Activated naive CD4-positive, alpha-beta T cell treated with anti-CD3 and anti-CD28 coated beads, Interleukin-2, amount 10 ng/mL, durations not matched to agents 7 days and 5 days (primary cell): ENCODE measurements at regions not wholly inside any gene's neighbourhood (a gene's known extent, or its start where the extent isn't known, plus 50 kb on each side); places are given as distances from the start of the nearest gene placed in this dataset.
"Not testable (repeated sequence)": the region's sequence is repeated elsewhere in the genome, so short reads cannot be mapped to it uniquely, and the experiment has no call there.

Experiments used
- CTCF ChIA-PET: fragments of 350-600 bp; sonication (Branson Sonifier 250); formaldehyde crosslinking; loops from one replicate; lab custom pipeline; 2021; ENCODE audit warnings: antibody characterized with exemption; lab: Charles Lee
- DNase-seq: peaks from one replicate; pipeline ENCODE4 v3.0.0-alpha.2; 2020
- H3K27ac Mint-ChIP-seq: one replicate; pipeline ENCODE4 v1.8.0; 2021; ENCODE audit warnings: mild to moderate bottlenecking, moderate library complexity, mixed read lengths
- H3K27me3 Mint-ChIP-seq: one replicate; pipeline ENCODE4 v1.8.0; 2021; ENCODE audit warnings: mild to moderate bottlenecking, mixed read lengths
- H3K36me3 Mint-ChIP-seq: one replicate; pipeline ENCODE4 v1.8.0; 2021; ENCODE audit warnings: mixed read lengths
- H3K4me1 Mint-ChIP-seq: one replicate; pipeline ENCODE4 v1.8.0; 2021; ENCODE audit warnings: mixed read lengths
- H3K4me3 Mint-ChIP-seq: one replicate; pipeline ENCODE4 v1.8.0; 2021; ENCODE audit warnings: mild to moderate bottlenecking, moderate library complexity, mixed read lengths
- H3K9me3 Mint-ChIP-seq: one replicate; pipeline ENCODE4 v1.8.0; 2021; ENCODE audit warnings: mixed read lengths

GRCh38 chr11:97743205-97743742 lies 1277.5 kb upstream of the CNTN5 start:
- Mint-ChIP-seq H3K9me3 (peaks cover 16% of the 10 kb centered on the region), H3K27me3 (no peaks in the 10 kb centered on the region), H3K4me3 (no peak overlapping the region), H3K27ac (no peak overlapping the region), H3K36me3 (no peaks in the 10 kb centered on the region), H3K4me1 (no peaks in the 10 kb centered on the region)
- DNase-seq = no peak
- CTCF ChIA-PET = no interaction called here

DNA sequence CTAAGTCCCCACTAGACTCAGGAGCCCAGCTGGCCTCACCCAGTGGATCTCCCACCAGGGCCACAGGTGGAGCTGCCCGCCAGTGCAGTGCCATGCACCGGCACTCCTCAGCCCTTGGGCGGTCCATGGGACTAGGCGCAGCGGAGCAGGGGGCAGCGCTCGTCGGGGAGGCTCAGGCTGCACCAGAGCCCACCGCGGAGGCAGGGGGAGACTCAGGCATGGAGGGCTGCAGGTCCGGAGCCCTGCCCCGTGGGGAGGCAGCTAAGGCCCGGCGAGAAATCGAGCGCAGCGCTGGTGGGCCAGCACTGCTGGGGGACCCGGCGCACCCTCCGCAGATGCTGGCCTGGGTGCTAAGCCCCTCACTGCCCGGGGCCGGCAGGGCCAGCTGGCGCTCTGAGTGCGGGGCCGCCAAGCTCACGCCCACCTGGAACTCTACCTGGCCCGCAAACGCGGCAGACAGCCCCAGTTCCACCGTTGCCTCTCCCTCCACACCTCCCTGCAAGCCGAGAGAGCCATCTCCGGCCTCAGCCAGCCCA lies 1275.2 kb upstream of the CNTN5 start:
- CTCF ChIA-PET = no interaction called here
- Mint-ChIP-seq H3K4me1 (no peaks in the 10 kb centered on the region), H3K27me3 (no peaks in the 10 kb centered on the region), H3K9me3 (peaks cover 9% of the 10 kb centered on the region), H3K36me3 (no peaks in the 10 kb centered on the region), H3K27ac (no peak overlapping the region), H3K4me3 (no peak overlapping the region)
- DNase-seq = no peak

DNA sequence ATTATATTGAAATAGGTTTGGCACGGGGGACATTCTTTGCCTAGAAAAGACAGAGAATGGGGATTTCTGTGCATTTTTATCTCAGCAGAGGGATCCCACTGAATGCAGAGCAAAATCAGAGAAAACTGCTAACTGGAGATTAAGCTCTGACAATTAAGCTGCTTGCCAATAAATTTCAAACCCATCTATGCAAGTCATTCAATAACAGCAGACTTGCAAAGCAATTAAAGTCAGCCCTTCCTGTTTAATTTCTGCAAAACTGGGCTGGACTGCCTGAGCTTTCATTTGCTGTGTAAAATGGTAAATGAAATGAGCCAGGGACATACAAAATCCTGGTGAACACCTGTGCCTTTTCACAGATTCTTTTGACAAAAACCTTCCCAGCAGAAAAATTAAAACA lies 1273.9 kb upstream of the CNTN5 start:
- CTCF ChIA-PET = no interaction called here
- Mint-ChIP-seq H3K4me1 (no peaks in the 10 kb centered on the region), H3K36me3 (no peaks in the 10 kb centered on the region), H3K27me3 (no peaks in the 10 kb centered on the region), H3K4me3 (no peak overlapping the region), H3K27ac (no peak overlapping the region), H3K9me3 (peaks cover 8% of the 10 kb centered on the region)
- DNase-seq = no peak

GRCh38 chr11:97751405-97751804 lies 1269.3 kb upstream of the CNTN5 start:
- Mint-ChIP-seq H3K27me3 (no peaks in the 10 kb centered on the region), H3K4me3 (no peak overlapping the region), H3K4me1 (no peaks in the 10 kb centered on the region), H3K9me3 (peaks cover 4% of the 10 kb centered on the region), H3K36me3 (no peaks in the 10 kb centered on the region), H3K27ac (no peak overlapping the region)
- CTCF ChIA-PET = no interaction called here
- DNase-seq = no peak

DNA sequence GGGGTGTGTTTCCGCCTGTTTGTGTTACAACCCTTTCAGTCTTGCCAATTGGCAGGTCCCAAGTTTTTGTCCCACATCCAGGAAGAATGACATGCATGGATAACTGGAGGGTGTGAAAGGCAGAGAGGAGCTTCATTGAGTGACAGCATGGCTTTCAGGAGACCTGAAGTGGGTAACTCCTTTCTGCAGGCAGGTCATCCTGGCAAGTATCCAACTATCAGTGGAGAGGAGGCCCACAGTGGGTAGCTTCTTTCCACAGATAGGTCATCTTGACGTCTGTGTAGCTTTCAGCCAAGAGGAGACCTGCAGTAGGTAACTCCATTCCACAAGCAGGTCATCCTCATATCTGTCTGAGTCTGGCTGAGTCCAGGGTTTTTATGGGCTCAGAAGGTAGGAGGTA lies 1268.8 kb upstream of the CNTN5 start:
- H3K4me3 Mint-ChIP-seq = no peak overlapping the region

DNA sequence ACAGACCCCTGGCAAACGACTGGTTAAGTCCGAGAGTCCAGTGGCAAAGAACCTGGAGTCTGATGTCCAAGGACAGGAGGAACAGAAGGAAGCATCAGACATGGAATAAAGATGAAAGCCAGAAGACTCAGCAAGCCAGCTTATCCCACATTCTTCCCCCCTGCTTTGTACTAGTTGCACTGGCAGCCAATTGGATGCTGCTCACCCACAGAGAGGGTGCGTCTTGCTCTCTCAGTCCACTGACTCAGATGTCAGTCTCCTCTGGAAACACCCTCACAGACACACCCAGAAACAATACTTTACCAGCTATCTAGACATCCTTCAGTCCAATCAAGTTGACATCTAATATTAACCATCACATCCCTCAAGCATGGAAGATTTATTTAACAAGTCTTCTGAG lies 1265.8 kb upstream of the CNTN5 start:
- peaks cover 4% of the 10 kb centered on the region for H3K9me3 Mint-ChIP-seq
- no peaks in the 10 kb centered on the region for H3K27me3 Mint-ChIP-seq
- CTCF ChIA-PET = no interaction called here
- no peaks in the 10 kb centered on the region for H3K4me1 Mint-ChIP-seq
- H3K4me3 Mint-ChIP-seq = no peak overlapping the region
- H3K27ac Mint-ChIP-seq = no peak overlapping the region
- H3K36me3 Mint-ChIP-seq = no peaks in the 10 kb centered on the region
- no peak for DNase-seq

More for the DNA sequence above, 1268.8 kb upstream of the CNTN5 start:
- no peaks in the 10 kb centered on the region for H3K27me3 Mint-ChIP-seq
- peaks cover 4% of the 10 kb centered on the region for H3K9me3 Mint-ChIP-seq
- CTCF ChIA-PET = no interaction called here
- DNase-seq = no peak
- no peaks in the 10 kb centered on the region for H3K4me1 Mint-ChIP-seq
- H3K36me3 Mint-ChIP-seq = no peaks in the 10 kb centered on the region
- H3K27ac Mint-ChIP-seq = no peak overlapping the region

- Mint-ChIP-seq H3K4me3 (no peak overlapping the region), H3K36me3 (no peaks in the 10 kb centered on the region), H3K4me1 (no peaks in the 10 kb centered on the region), H3K27ac (no peak overlapping the region), H3K27me3 (no peaks in the 10 kb centered on the region), H3K9me3 (peaks cover 6% of the 10 kb centered on the region)
- no peak for DNase-seq
- CTCF ChIA-PET = interaction anchor here (0.6 kb wide), 1 partner anchor 94 kb away, joined by 3 read pairs; no protein-coding TSS in a partner anchor
These were observed 1264.0 kb upstream of the CNTN5 start for GRCh38 chr11:97756571-97757335.

- Mint-ChIP-seq H3K9me3 (peaks cover 2% of the 10 kb centered on the region), H3K4me3 (no peak overlapping the region), H3K27me3 (no peaks in the 10 kb centered on the region), H3K36me3 (no peaks in the 10 kb centered on the region), H3K4me1 (no peaks in the 10 kb centered on the region), H3K27ac (no peak overlapping the region)
- CTCF ChIA-PET = no interaction called here
- no peak for DNase-seq
These were observed 1259.6 kb upstream of the CNTN5 start for GRCh38 chr11:97761175-97761574.

DNA sequence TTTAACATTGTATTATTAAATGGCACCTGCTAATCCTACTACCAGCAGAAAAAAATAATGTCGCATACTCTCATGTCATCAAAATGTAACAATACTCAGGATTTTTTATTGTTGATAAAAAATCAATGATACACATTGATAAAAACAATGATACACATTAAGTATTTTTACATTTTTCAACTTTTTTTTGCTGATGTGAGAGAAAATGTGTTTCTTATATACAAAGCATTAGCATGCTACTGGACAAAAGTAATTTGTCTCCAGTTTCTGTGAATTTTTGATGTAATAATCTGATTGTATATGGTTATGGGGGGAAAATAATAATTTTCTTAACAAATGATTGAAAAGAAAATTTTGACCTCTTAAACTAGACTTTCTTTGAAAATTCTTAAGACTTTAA lies 1256.6 kb upstream of the CNTN5 start:
- Mint-ChIP-seq H3K27ac (no peak overlapping the region), H3K4me3 (no peak overlapping the region), H3K36me3 (no peaks in the 10 kb centered on the region), H3K9me3 (peaks cover 5% of the 10 kb centered on the region), H3K4me1 (no peaks in the 10 kb centered on the region), H3K27me3 (no peaks in the 10 kb centered on the region)
- no peak for DNase-seq
- CTCF ChIA-PET = no interaction called here

- Mint-ChIP-seq H3K4me1 (no peaks in the 10 kb centered on the region), H3K36me3 (no peaks in the 10 kb centered on the region), H3K9me3 (peaks cover 5% of the 10 kb centered on the region), H3K27ac (no peak overlapping the region), H3K27me3 (no peaks in the 10 kb centered on the region), H3K4me3 (no peak overlapping the region)
- no peak for DNase-seq
- CTCF ChIA-PET = no interaction called here
These were observed 1256.1 kb upstream of the CNTN5 start for GRCh38 chr11:97764605-97765004.

- no peaks in the 10 kb centered on the region for H3K36me3 Mint-ChIP-seq
- H3K9me3 Mint-ChIP-seq = peaks cover 3% of the 10 kb centered on the region
- no peak for DNase-seq
- H3K4me1 Mint-ChIP-seq = no peaks in the 10 kb centered on the region
- no peak overlapping the region for H3K4me3 Mint-ChIP-seq
- CTCF ChIA-PET = no interaction called here
- no peak overlapping the region for H3K27ac Mint-ChIP-seq
- H3K27me3 Mint-ChIP-seq = no peaks in the 10 kb centered on the region
These were observed 1250.2 kb upstream of the CNTN5 start for GRCh38 chr11:97770570-97770969.

- Mint-ChIP-seq H3K27ac (no peak overlapping the region), H3K9me3 (peaks cover 3% of the 10 kb centered on the region), H3K27me3 (no peaks in the 10 kb centered on the region), H3K4me3 (no peak overlapping the region), H3K4me1 (no peaks in the 10 kb centered on the region), H3K36me3 (no peaks in the 10 kb centered on the region)
- DNase-seq = no peak
- CTCF ChIA-PET = no interaction called here
These were observed 1248.0 kb upstream of the CNTN5 start for GRCh38 chr11:97772705-97773104.

DNA sequence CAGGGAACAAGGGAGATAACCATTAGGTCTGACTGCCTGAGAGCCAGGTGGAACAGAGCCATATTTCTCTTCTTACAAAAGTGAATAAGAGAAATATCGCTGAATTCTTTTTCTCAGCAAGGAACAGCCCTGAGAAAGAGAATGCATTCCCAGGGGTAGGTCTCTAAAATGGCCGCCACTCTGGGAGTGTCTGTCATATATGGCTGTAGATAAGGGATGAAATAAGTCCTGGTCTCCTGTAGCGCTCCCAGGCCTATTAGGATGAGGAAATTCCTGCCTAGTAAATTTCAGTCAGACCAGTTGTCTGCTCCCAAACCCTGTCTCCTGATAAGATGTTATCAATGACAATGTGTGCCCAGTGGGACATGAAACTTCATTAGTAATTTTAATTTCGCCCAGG lies 1236.4 kb upstream of the CNTN5 start:
- H3K4me1 Mint-ChIP-seq, CTCF ChIA-PET, H3K36me3 Mint-ChIP-seq, DNase-seq, H3K27ac Mint-ChIP-seq, H3K27me3 Mint-ChIP-seq, H3K4me3 Mint-ChIP-seq: not testable (repeated sequence)
- peaks cover 27% of the 10 kb centered on the region for H3K9me3 Mint-ChIP-seq

DNA sequence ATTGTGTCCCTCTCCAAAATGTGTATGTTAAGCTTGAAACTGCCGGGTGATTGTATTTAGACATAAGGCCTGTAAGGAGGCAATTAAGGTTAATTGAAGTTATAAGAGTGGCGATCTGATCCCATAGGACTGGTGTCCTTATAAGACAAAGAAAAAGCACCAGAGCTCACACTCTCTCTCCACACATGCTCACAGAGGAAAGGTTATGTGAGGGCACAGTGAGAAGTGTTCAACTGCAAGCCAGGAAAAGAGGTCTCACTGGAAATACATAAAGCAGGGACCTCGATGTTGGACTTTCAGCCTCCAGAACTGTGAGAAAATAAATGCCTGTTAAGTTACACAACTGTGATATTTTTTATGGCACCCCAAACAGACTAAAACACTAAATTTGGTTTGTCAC lies 1233.8 kb upstream of the CNTN5 start:
- H3K27me3 Mint-ChIP-seq = no peaks in the 10 kb centered on the region
- no peaks in the 10 kb centered on the region for H3K4me1 Mint-ChIP-seq
- no peak for DNase-seq
- no peak overlapping the region for H3K27ac Mint-ChIP-seq
- CTCF ChIA-PET = no interaction called here
- H3K4me3 Mint-ChIP-seq = no peak overlapping the region
- peaks cover 31% of the 10 kb centered on the region for H3K9me3 Mint-ChIP-seq
- no peaks in the 10 kb centered on the region for H3K36me3 Mint-ChIP-seq

GRCh38 chr11:97794876-97795275 lies 1225.9 kb upstream of the CNTN5 start:
- no peak for DNase-seq
- CTCF ChIA-PET = no interaction called here
- Mint-ChIP-seq H3K9me3 (peaks cover 9% of the 10 kb centered on the region), H3K36me3 (no peaks in the 10 kb centered on the region), H3K27me3 (no peaks in the 10 kb centered on the region), H3K27ac (no peak overlapping the region), H3K4me3 (no peak overlapping the region), H3K4me1 (no peaks in the 10 kb centered on the region)
